ENCODE measurements at regions not wholly inside any gene's neighbourhood (a gene's known extent, or its start where the extent isn't known, plus 50 kb on each side); places are given as distances from the start of the nearest gene placed in this dataset.

- ChIA-PET POLR2A (no interaction called here), CTCF (no interaction called here), RAD21 (ENCODE audit: unreplicated experiment) (no interaction called here), SMC1A (ENCODE audit: uncharacterized antibody, unreplicated experiment) (no interaction called here)
- in situ Hi-C loops (cut with MboI): no loop called here
- Histone ChIP-seq H3K9ac (ENCODE audit: control insufficient read depth, insufficient read depth, low read length) (no peak overlapping the region), H3K27me3 (replicated peaks in 1 of 2; ENCODE audit: control insufficient read depth in 2 of 2, insufficient read depth in 2 of 2, low read length in 1 of 2) (peaks cover 0 to 2% of the 10 kb centered on the region in 2 experiments; a peak in 1 of 4 replicates), H3K27ac (ENCODE audit: control insufficient read depth, insufficient read depth) (no peak overlapping the region), H3K9me3 (replicated peaks; ENCODE audit: control insufficient read depth, insufficient read depth, low read length) (no peaks in the 10 kb centered on the region), H3K79me2 (ENCODE audit: control insufficient read depth, insufficient read depth, low read length) (no peaks in the 10 kb centered on the region), H3K36me3 (ENCODE audit: control insufficient read depth in 2 of 2, insufficient read depth in 2 of 2, low read length in 1 of 2) (no peaks in the 10 kb centered on the region), H3K4me1 (ENCODE audit: control insufficient read depth, insufficient read depth, low read length) (no peaks in the 10 kb centered on the region), H4K20me1 (ENCODE audit: control insufficient read depth, insufficient read depth) (no peaks in the 10 kb centered on the region), H3K4me2 (ENCODE audit: control insufficient read depth, insufficient read depth) (no peak overlapping the region), H3K4me3 (no peak overlapping the region), H2AFZ (ENCODE audit: control insufficient read depth, low read depth, low read length) (no peak overlapping the region)
- BruUV-seq (replicated peaks): no TSS peak
- no peak for TF ChIP-seq MXI1 (IDR thresholded peaks at IDR 0.05; ENCODE audit: low read depth, low read length)
- no peak for FAIRE-seq
- WGBS (ENCODE audit: insufficient coverage, insufficient replicate concordance, low lambda C conversion rate, missing lambda C conversion rate): 20% methylated on average over 4 of the region's 8 CpGs
- intact Hi-C loops (cut with micrococcal nuclease; ENCODE audit: unreplicated experiment): no loop called here
- no peak for DNase-seq (ENCODE audit: low read depth, low spot score)
- no peak for ATAC-seq
Observed at GRCh38 chr16:86357950-86358349, 152.4 kb upstream of the FOXF1 start.

DNA sequence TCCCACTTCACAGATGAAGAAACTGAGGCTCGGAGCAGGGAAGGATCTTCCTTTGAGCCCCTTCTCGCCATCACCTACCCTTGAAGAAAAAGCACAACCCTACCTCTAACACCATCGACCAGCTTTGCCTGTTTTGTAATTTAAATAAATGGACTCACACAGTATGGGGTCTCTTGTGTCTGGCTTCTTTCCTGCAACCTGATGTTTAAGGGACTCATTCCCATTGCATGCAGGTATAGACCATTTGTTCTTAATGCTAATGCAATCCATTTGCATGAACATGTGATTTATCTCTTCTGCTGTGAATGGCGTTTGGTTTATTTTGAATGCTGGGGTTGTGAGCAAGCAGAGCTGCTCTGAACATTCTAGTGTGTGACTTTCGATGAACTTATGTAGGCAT is 150.8 kb upstream of the FOXF1 start:
- no peak for DNase-seq (ENCODE audit: low read depth, low spot score)

More for the DNA sequence above, 150.8 kb upstream of the FOXF1 start:
- POLR2A ChIA-PET: no interaction called here
- in situ Hi-C loops (cut with MboI): no loop called here
- Histone ChIP-seq H3K4me3 (no peak overlapping the region), H3K79me2 (ENCODE audit: control insufficient read depth, insufficient read depth, low read length) (no peaks in the 10 kb centered on the region), H4K20me1 (ENCODE audit: control insufficient read depth, insufficient read depth) (no peaks in the 10 kb centered on the region), H3K9ac (ENCODE audit: control insufficient read depth, insufficient read depth, low read length) (no peak overlapping the region), H3K36me3 (ENCODE audit: control insufficient read depth in 2 of 2, insufficient read depth in 2 of 2, low read length in 1 of 2) (no peaks in the 10 kb centered on the region), H2AFZ (ENCODE audit: control insufficient read depth, low read depth, low read length) (no peak overlapping the region), H3K27ac (ENCODE audit: control insufficient read depth, insufficient read depth) (no peak overlapping the region), H3K4me2 (ENCODE audit: control insufficient read depth, insufficient read depth) (no peak overlapping the region), H3K9me3 (replicated peaks; ENCODE audit: control insufficient read depth, insufficient read depth, low read length) (no peaks in the 10 kb centered on the region), H3K4me1 (ENCODE audit: control insufficient read depth, insufficient read depth, low read length) (no peaks in the 10 kb centered on the region), H3K27me3 (replicated peaks in 1 of 2; ENCODE audit: control insufficient read depth in 2 of 2, insufficient read depth in 2 of 2, low read length in 1 of 2) (peaks cover 0 to 2% of the 10 kb centered on the region in 2 experiments; a peak in 2 of 4 replicates)
- BruUV-seq (replicated peaks): no TSS peak
- ATAC-seq: no peak
- FAIRE-seq: no peak
- intact Hi-C loops (cut with micrococcal nuclease; ENCODE audit: unreplicated experiment): no loop called here
- CTCF ChIA-PET: no interaction called here
- 19% methylated on average over 5 of the region's 5 CpGs for WGBS (ENCODE audit: insufficient coverage, insufficient replicate concordance, low lambda C conversion rate, missing lambda C conversion rate)
- SMC1A ChIA-PET (ENCODE audit: uncharacterized antibody, unreplicated experiment): no interaction called here
- RAD21 ChIA-PET (ENCODE audit: unreplicated experiment): no interaction called here
- TF ChIP-seq NFYA (IDR thresholded peaks at IDR 0.05; ENCODE audit: borderline replicate concordance, low read depth, low read length) (no peak), KLF5 (IDR thresholded peaks at IDR 0.05; ENCODE audit: partially characterized antibody) (no peak), USF1 (IDR thresholded peaks at IDR 0.05; ENCODE audit: borderline replicate concordance, extremely low read length, insufficient read depth, low read depth, low read length) (no peak), CHD4 (IDR thresholded peaks at IDR 0.05) (no peak), TCF3 (IDR thresholded peaks at IDR 0.05; ENCODE audit: borderline replicate concordance, insufficient read depth, low read depth, low read length) (no peak), POLR2A (IDR thresholded peaks at IDR 0.05; ENCODE audit: low read depth, low read length) (no peak), CBX5 (IDR thresholded peaks at IDR 0.05; ENCODE audit: low read depth) (no peak), TBL1XR1 (IDR thresholded peaks at IDR 0.05; ENCODE audit: low read depth, low read length) (no peak), RAD21 (IDR thresholded peaks at IDR 0.05; ENCODE audit: insufficient read depth, low read depth, low read length) (no peak), DPF2 (IDR thresholded peaks at IDR 0.05) (no peak), MXI1 (IDR thresholded peaks at IDR 0.05; ENCODE audit: low read depth, low read length) (no peak), NFXL1 (IDR thresholded peaks at IDR 0.05; ENCODE audit: borderline replicate concordance) (no peak), ZZZ3 (IDR thresholded peaks at IDR 0.05; ENCODE audit: control insufficient read depth, insufficient read length, low read depth) (no peak), RUNX3 (IDR thresholded peaks at IDR 0.05; ENCODE audit: low read length) (no peak), ELK1 (IDR thresholded peaks at IDR 0.05; ENCODE audit: low read depth, low read length) (no peak)
- TF ChIP-seq, protein P1, sequence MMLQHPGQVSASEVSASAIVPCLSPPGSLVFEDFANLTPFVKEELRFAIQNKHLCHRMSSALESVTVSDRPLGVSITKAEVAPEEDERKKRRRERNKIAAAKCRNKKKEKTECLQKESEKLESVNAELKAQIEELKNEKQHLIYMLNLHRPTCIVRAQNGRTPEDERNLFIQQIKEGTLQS (IDR thresholded peaks at IDR 0.05; ENCODE audit: borderline replicate concordance, extremely low read depth, low read depth, low read length): no peak

Data from GM12878 (cell line).